T-helper 1 cell (primary cell): ENCODE measurements at regions not wholly inside any gene's neighbourhood (a gene's known extent, or its start where the extent isn't known, plus 50 kb on each side); places are given as distances from the start of the nearest gene placed in this dataset.
"Not testable (repeated sequence)": the region's sequence is repeated elsewhere in the genome, so short reads cannot be mapped to it uniquely, and the experiment has no call there.

ENCODE experiments used
- DNase-seq, 5 donors: peaks; one replicate each; pipeline ENCODE4 v3.0.0-alpha.2; 2012 to 2020

GRCh38 chr2:38483776-38484501 lies 106.9 kb upstream of the ATL2 start:
- DNase-seq: no peak

GRCh38 chr2:38482710-38483109 lies 105.6 kb upstream of the ATL2 start:
- DNase-seq: not testable (repeated sequence)

GRCh38 chr2:38480617-38481016 lies 103.5 kb upstream of the ATL2 start:
- no peak for DNase-seq

- no peak for DNase-seq
Measured at GRCh38 chr2:38477006-38477405, 99.9 kb upstream of the ATL2 start.

GRCh38 chr2:38475567-38475881 lies 98.5 kb upstream of the ATL2 start:
- DNase-seq: no peak

- DNase-seq: peak in 1 of 5 donors; percentile 53
Measured at GRCh38 chr2:38474715-38475566, 97.9 kb upstream of the ATL2 start.

- peak in 1 of 5 donors; percentile 59 for DNase-seq
Measured at GRCh38 chr2:38474021-38474456, 97.0 kb upstream of the ATL2 start.

GRCh38 chr2:38473333-38474005 lies 96.4 kb upstream of the ATL2 start:
- no peak for DNase-seq

GRCh38 chr2:38470115-38470514 lies 93.0 kb upstream of the ATL2 start:
- no peak for DNase-seq

- DNase-seq: no peak
Measured at GRCh38 chr2:38467768-38468455, 90.8 kb upstream of the ATL2 start.

- DNase-seq: no peak
Measured at GRCh38 chr2:38466876-38467767, 90.0 kb upstream of the ATL2 start.

GRCh38 chr2:38466409-38466808 lies 89.3 kb upstream of the ATL2 start:
- DNase-seq: no peak

GRCh38 chr2:38465789-38466127 lies 88.7 kb upstream of the ATL2 start:
- DNase-seq: peak in 1 of 5 donors; percentile 11

- DNase-seq: no peak
Measured at GRCh38 chr2:38464971-38465788, 88.1 kb upstream of the ATL2 start.

- no peak for DNase-seq
Measured at GRCh38 chr2:38463752-38464151, 86.7 kb upstream of the ATL2 start.

- DNase-seq: peak in 1 of 5 donors; percentile 14
Measured at GRCh38 chr2:38462121-38462661, 85.1 kb upstream of the ATL2 start.

- DNase-seq: no peak
Measured at GRCh38 chr2:38461470-38461869, 84.4 kb upstream of the ATL2 start.

- no peak for DNase-seq
Measured at GRCh38 chr2:38460313-38460712, 83.2 kb upstream of the ATL2 start.

- no peak for DNase-seq
Measured at GRCh38 chr2:38454081-38454480, 77.0 kb upstream of the ATL2 start.

GRCh38 chr2:38451778-38452177 lies 74.7 kb upstream of the ATL2 start:
- DNase-seq: not testable (repeated sequence)

- no peak for DNase-seq
Measured at GRCh38 chr2:38450509-38450908, 73.4 kb upstream of the ATL2 start.
